ENCODE measurements at regions not wholly inside any gene's neighbourhood (a gene's known extent, or its start where the extent isn't known, plus 50 kb on each side); places are given as distances from the start of the nearest gene placed in this dataset.
"Not testable (repeated sequence)": the region's sequence is repeated elsewhere in the genome, so short reads cannot be mapped to it uniquely, and the experiment has no call there.

DNA sequence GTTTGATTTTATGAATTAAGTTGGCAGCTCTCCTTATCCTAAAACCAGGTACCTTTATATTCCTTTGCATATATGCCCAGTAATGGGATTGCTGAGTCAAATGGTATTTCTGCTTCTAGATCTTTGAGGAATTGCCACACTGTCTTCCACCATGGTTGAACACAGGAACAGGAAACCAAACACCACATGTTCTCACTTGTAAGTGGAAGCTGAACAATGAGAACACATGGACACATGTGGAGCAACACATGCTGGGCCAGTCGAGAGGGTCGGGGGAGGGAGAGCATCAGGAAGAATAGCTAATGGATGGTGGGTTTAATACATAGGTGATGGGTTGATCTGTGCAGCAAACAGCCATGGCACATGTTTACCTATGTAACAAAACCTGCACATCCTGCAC lies 214.6 kb downstream of the BLID start:
- TF ChIP-seq, protein P1, sequence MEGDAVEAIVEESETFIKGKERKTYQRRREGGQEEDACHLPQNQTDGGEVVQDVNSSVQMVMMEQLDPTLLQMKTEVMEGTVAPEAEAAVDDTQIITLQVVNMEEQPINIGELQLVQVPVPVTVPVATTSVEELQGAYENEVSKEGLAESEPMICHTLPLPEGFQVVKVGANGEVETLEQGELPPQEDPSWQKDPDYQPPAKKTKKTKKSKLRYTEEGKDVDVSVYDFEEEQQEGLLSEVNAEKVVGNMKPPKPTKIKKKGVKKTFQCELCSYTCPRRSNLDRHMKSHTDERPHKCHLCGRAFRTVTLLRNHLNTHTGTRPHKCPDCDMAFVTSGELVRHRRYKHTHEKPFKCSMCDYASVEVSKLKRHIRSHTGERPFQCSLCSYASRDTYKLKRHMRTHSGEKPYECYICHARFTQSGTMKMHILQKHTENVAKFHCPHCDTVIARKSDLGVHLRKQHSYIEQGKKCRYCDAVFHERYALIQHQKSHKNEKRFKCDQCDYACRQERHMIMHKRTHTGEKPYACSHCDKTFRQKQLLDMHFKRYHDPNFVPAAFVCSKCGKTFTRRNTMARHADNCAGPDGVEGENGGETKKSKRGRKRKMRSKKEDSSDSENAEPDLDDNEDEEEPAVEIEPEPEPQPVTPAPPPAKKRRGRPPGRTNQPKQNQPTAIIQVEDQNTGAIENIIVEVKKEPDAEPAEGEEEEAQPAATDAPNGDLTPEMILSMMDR (IDR thresholded peaks at IDR 0.05): not testable (repeated sequence)
- not testable (repeated sequence) for TF ChIP-seq POLR2A (IDR thresholded peaks at IDR 0.05)

Data from adrenal gland (tissue), 5 donors.